ENCODE measurements at regions not wholly inside any gene's neighbourhood (a gene's known extent, or its start where the extent isn't known, plus 50 kb on each side); places are given as distances from the start of the nearest gene placed in this dataset.

GRCh38 chr7:98452791-98453190 is 51.9 kb upstream of the BAIAP2L1 start:
- no peak overlapping the region for H4K91ac ChIP-seq (replicated peaks; ENCODE audit: insufficient read length, low read length)
- no peak overlapping the region for H2BK5ac ChIP-seq (ENCODE audit: low read depth, low read length)
- no peak overlapping the region for H3K27ac ChIP-seq (ENCODE audit: low read depth, low read length)
- POLR2A ChIA-PET (ENCODE audit: partially characterized antibody), result no interaction called here
- H3K23ac ChIP-seq (ENCODE audit: insufficient read length), result no peak overlapping the region
- peaks cover 12 to 19% of the 10 kb centered on the region in 2 experiments for H3K9me3 ChIP-seq (ENCODE audit: insufficient read depth in 2 of 2, low read depth in 1 of 2, low read length in 1 of 2)
- no peaks in the 10 kb centered on the region for H3K79me2 ChIP-seq (ENCODE audit: control insufficient read depth in 1 of 2, insufficient read depth in 2 of 2, low read length in 2 of 2)
- no peaks in the 10 kb centered on the region for H3K36me3 ChIP-seq (ENCODE audit: control insufficient read depth in 2 of 4, insufficient read depth in 4 of 4, low read length in 3 of 4)
- H3K14ac ChIP-seq (ENCODE audit: insufficient read length), result no peak overlapping the region
- H3K4me3 ChIP-seq (ENCODE audit: extremely low read depth in 1 of 4, insufficient read depth in 2 of 4, low read depth in 3 of 4, low read length in 4 of 4), result no peak overlapping the region
- H4K5ac ChIP-seq (ENCODE audit: insufficient read length, low read depth, low read length), result no peak overlapping the region
- H3K23me2 ChIP-seq (ENCODE audit: low read depth, low read length), result no peaks in the 10 kb centered on the region
- no peak overlapping the region for H3K18ac ChIP-seq (ENCODE audit: extremely low read depth, low read length)
- no peak overlapping the region for H3K4me2 ChIP-seq (ENCODE audit: insufficient read depth in 1 of 2, low read depth in 2 of 2, low read length in 2 of 2)
- H3K9ac ChIP-seq (replicated peaks in 1 of 4; ENCODE audit: extremely low read depth in 1 of 4, low read depth in 3 of 4, low read length in 3 of 4), result no peak overlapping the region
- no peak overlapping the region for H2BK120ac ChIP-seq (replicated peaks; ENCODE audit: low read depth, low read length)
- no peaks in the 10 kb centered on the region for H3K79me1 ChIP-seq (ENCODE audit: low read depth, low read length)
- H2AK5ac ChIP-seq (ENCODE audit: low read depth, low read length), result no peak overlapping the region
- H3K56ac ChIP-seq (replicated peaks; ENCODE audit: insufficient read length, low read depth, low read length), result no peak overlapping the region
- FAIRE-seq, result no peak
- no peak overlapping the region for H2BK15ac ChIP-seq (ENCODE audit: low read length)
- no peaks in the 10 kb centered on the region for H3K27me3 ChIP-seq (replicated peaks in 1 of 4; ENCODE audit: control insufficient read depth in 3 of 4, extremely low read depth in 1 of 4, insufficient read depth in 3 of 4, low read length in 3 of 4)
- H3K4ac ChIP-seq (replicated peaks; ENCODE audit: insufficient read length, low read depth, low read length), result no peak overlapping the region
- no peak overlapping the region for H2AFZ ChIP-seq (ENCODE audit: low read length)
- H3K4me1 ChIP-seq (replicated peaks in 1 of 4; ENCODE audit: control insufficient read depth in 3 of 4, insufficient read depth in 4 of 4, low read length in 3 of 4), result peaks cover 0 to 8% (median 4%) of the 10 kb centered on the region in 4 experiments; a peak in 3 of 7 replicates
- CTCF ChIA-PET (ENCODE audit: partially characterized antibody), result interaction anchor here (1.2 kb wide), 1 partner anchor 389 kb away, joined by 5 read pairs; no protein-coding TSS in a partner anchor
- H4K20me1 ChIP-seq (replicated peaks in 1 of 2; ENCODE audit: control insufficient read depth in 1 of 2, insufficient read depth in 2 of 2, low read length in 2 of 2), result no peaks in the 10 kb centered on the region
- no peak overlapping the region for H4K8ac ChIP-seq (ENCODE audit: extremely low read depth, insufficient read depth, low read length)
- WGBS, 2 experiments (ENCODE audit: extremely low coverage in 1 of 2, insufficient coverage in 1 of 2, insufficient read length in 1 of 2, insufficient replicate concordance in 2 of 2, low coverage in 1 of 2, low lambda C conversion rate in 2 of 2, missing lambda C conversion rate in 1 of 2), result 94% methylated on average over 9 of the region's 9 CpGs; no CpG with 5 or more reads in 1 of the 2 experiments
- H2BK20ac ChIP-seq (ENCODE audit: low read length), result no peak overlapping the region
- DNase-seq (ENCODE audit: low read depth in 1 of 2, low spot score in 2 of 2), result no peak
- H2BK12ac ChIP-seq (ENCODE audit: low read depth, low read length), result no peak overlapping the region
- TF ChIP-seq CBX5 (IDR thresholded peaks at IDR 0.05; ENCODE audit: low read depth, low read length) (no peak), PHF8 (conservative IDR thresholded peaks at IDR 0.05; ENCODE audit: low read depth, low read length) (no peak), BRCA1 (IDR thresholded peaks at IDR 0.05; ENCODE audit: low read depth, low read length) (no peak), JUND (IDR thresholded peaks at IDR 0.05; ENCODE audit: low read length) (no peak), RBBP5 (IDR thresholded peaks at IDR 0.05; ENCODE audit: borderline replicate concordance, low read depth, low read length) (no peak), SAP30 (IDR thresholded peaks at IDR 0.05; ENCODE audit: insufficient read depth, insufficient replicate concordance, low read length) (no peak), POLR2A (IDR thresholded peaks at IDR 0.05; ENCODE audit: control extremely low read depth in 1 of 2, low read depth in 2 of 2, low read length in 2 of 2) (no peak), CHD1 (IDR thresholded peaks at IDR 0.05; ENCODE audit: low read depth, low read length) (no peak), CBX8 (IDR thresholded peaks at IDR 0.05; ENCODE audit: borderline replicate concordance, low read depth, low read length) (no peak), YY1 (IDR thresholded peaks at IDR 0.05; ENCODE audit: low read depth, low read length) (no peak), RFX5 (IDR thresholded peaks at IDR 0.05; ENCODE audit: borderline replicate concordance, low read depth, low read length) (no peak), CREB1 (IDR thresholded peaks at IDR 0.05) (no peak), KDM4A (IDR thresholded peaks at IDR 0.05; ENCODE audit: low read depth, low read length, severe bottlenecking) (no peak)
- TF ChIP-seq, protein P1, sequence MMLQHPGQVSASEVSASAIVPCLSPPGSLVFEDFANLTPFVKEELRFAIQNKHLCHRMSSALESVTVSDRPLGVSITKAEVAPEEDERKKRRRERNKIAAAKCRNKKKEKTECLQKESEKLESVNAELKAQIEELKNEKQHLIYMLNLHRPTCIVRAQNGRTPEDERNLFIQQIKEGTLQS (IDR thresholded peaks at IDR 0.05; ENCODE audit: insufficient read depth, low read depth, low read length), result no peak
